Activated CD8-positive, alpha-beta memory T cell treated with anti-CD3 and anti-CD28 coated beads for 24 hours (primary cell): ENCODE measurements at regions not wholly inside any gene's neighbourhood (a gene's known extent, or its start where the extent isn't known, plus 50 kb on each side); places are given as distances from the start of the nearest gene placed in this dataset.

Source experiments
- DNase-seq: peaks from one replicate; pipeline ENCODE4 v3.0.0-alpha.2; 2020

DNA sequence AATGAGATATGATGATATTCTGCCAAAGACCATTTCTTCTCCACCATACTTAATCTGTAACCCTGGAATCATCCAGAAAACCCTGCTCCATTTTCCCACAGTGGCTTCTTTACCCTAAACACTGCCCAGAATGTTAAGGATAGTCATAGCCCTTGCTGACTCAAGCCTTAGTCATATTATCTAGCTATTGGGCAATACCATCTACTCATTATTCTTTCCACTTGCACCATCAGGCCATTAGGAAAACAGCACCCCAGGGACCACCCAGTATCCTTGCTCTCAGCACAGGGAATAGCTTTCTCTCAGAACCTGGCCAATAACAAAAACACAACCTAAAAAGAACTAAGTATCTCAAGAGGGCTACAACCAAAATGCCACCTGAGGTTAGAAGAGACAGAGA is 445.7 kb upstream of the SLC14A2 start:
- no peak for DNase-seq

- no peak for DNase-seq
Observed at GRCh38 chr18:45171679-45172191, 443.5 kb upstream of the SLC14A2 start.

- no peak for DNase-seq
Observed at GRCh38 chr18:45173327-45173726, 441.9 kb upstream of the SLC14A2 start.

DNA sequence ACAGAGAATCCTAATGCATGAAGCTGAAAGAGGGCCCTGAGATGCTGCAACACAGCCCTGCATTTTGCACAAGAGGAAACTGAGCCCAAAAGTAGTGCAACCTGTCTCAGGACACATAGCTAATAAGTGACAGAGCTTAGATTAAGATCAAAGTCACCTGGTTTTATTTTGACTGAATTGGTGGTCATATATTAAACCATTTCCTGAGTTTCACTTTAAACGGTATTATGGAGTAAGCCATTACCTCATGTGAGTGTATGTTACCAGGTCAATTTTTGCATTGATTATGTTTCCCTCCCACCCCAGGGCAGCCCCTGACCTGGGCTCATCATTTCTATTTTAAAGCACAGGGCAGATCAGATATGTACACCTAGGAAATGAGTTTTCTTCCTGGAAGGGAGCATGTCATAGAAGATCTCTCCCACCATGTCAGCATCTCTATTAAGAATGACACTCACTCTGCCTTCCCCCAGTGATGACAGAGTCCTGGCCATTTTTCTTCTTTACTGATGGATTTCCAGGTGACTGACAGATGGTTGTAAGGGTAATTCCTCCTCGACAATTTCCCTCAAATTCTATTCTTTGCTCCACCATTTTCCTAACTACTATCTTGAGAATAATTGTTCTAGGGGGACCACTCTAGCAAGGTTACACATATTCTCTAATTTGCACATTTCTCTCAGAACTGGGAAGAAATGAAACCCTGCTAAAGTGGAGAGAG is 441.3 kb upstream of the SLC14A2 start:
- DNase-seq, result no peak

GRCh38 chr18:45174629-45175136 is 440.6 kb upstream of the SLC14A2 start:
- DNase-seq, result no peak

GRCh38 chr18:45175511-45175910 is 439.8 kb upstream of the SLC14A2 start:
- no peak for DNase-seq

- no peak for DNase-seq
Observed at GRCh38 chr18:45186832-45187231, 428.4 kb upstream of the SLC14A2 start.

GRCh38 chr18:45191795-45192194 is 423.5 kb upstream of the SLC14A2 start:
- DNase-seq, result no peak

DNA sequence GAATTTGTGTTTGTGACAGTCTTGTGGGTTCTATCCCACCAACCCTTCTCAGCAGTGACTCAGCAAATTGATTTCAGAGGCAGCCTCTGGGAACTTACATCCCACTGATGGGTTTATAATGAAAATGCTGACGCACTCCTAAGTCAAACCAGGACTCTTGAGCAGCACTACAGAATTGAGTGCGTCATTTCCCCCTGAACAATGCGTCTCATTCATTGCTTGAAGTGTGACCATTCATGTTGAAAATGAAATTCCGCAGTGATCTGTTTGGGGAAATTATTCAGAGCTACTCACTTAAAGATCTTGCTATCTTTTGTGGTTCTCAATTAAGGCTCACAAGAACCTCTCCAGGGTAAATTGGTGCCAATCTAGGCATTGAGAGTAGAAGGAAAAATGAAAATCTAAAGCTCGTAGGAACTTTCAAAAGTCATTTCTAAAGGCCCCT is 417.7 kb upstream of the SLC14A2 start:
- no peak for DNase-seq

- no peak for DNase-seq
Observed at GRCh38 chr18:45198526-45198925, 416.8 kb upstream of the SLC14A2 start.

- no peak for DNase-seq
Observed at GRCh38 chr18:45201029-45201428, 414.2 kb upstream of the SLC14A2 start.

DNA sequence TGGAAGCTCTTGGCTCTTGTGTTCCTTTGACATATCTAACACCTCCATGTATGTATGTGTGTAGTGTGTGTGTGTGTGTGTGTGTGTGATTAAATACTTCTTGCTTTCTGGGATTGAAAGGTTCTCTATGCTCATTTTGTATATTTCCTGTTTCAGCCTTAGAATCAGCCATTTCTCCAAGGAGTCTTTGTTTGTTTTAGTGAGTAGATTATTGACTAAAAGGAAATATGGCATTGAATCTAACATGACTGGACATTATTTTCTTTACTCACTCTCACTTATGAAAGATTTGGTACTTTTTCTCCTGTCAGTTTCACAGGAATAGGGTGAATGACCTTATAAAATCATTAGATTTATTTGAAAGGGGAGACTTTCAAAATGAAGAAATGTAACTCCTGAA is 413.8 kb upstream of the SLC14A2 start:
- DNase-seq, result no peak

- no peak for DNase-seq
Observed at GRCh38 chr18:45202061-45202460, 413.2 kb upstream of the SLC14A2 start.

- no peak for DNase-seq
Observed at GRCh38 chr18:45203677-45204076, 411.6 kb upstream of the SLC14A2 start.

GRCh38 chr18:45207328-45207727 is 407.9 kb upstream of the SLC14A2 start:
- DNase-seq, result no peak

- DNase-seq, result no peak
Observed at GRCh38 chr18:45208164-45208563, 407.1 kb upstream of the SLC14A2 start.

GRCh38 chr18:45212181-45213039 is 402.9 kb upstream of the SLC14A2 start:
- DNase-seq, result peak; percentile 87

- DNase-seq, result no peak
Observed at GRCh38 chr18:45213040-45213333, 402.3 kb upstream of the SLC14A2 start.

GRCh38 chr18:45218436-45218835 is 396.8 kb upstream of the SLC14A2 start:
- no peak for DNase-seq

GRCh38 chr18:45221363-45221762 is 393.9 kb upstream of the SLC14A2 start:
- DNase-seq, result no peak

DNA sequence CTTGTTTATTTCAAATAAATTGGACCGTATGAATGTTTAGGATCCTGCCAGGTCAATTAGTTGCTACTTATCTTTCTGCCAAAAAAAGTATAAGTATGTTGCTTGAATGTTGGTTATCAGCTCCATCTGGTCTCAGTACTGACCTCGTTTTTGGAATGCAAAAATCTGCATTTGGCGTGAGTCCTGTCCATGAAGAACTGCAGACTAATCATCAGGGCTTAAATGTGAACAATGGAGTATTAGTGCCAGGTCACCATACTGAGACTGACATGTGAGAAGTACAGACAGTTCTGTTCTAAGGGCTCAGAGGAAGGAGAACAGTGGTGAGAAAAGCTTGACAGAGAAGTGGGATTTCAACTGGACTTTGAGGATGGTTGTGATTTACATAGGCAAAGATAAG is 393.1 kb upstream of the SLC14A2 start:
- DNase-seq, result no peak

DNA sequence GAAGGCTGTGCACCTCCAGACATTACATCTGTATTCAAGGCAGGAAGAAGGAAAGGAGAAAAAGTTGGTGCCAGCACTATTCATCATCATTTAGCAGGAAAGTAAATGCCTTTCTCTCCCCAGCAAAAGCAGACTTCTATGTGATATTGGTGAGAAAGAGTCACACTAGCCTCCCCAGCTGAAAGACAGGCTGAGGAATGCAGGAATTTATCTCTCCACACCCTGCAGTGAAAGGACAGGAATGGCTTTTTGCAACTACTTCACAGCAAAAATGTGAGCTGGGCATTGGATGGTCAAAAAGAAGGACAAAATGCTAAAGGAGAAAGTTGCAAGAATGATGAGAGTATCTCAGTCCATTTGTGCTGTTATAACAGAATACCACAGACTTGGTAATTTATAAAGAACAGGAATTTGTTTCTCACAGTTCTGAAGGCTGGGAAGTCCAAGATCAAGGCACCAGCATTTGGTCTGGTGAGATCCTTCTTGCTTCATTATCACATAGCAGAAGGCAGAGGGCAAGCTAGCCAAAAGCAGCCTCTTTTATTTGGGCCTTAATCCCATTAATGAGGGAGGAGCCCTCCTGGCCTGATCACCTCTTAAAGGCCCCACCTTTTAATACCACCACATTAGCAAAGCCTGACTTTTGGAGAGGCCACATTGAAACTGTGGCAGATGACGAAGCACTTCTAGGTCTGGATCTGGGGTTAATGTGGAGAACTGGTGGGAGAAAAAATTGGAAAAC is 388.1 kb upstream of the SLC14A2 start:
- DNase-seq, result no peak

DNA sequence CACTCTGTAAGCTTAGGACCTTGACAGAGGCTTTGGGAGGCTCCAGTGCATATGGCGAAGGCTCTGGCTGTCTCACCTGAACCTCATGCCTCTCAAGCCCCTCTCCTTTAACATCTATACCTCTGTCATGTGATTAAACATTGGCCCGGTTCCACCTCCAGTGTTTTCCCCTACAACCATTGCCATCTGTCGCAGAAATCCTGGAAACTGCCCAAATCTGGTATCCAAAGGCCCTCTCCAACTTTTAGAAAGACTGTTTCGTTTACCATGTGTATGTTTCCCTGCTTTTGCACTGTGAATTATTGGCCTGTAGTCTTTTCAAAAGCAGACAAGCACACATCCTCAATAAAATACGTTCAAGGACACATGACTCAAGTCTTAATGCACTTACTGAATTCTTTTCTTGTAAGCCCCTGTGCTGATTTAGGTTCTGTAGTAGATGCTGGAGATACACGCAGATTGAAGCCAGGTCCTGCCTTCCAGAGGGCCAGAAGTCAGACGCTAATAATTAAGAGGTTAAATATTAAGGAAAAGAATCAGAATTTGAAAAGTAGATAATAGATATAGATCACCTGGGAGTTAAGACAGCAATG is 386.4 kb upstream of the SLC14A2 start:
- no peak for DNase-seq
